ENCODE measurements at regions not wholly inside any gene's neighbourhood (a gene's known extent, or its start where the extent isn't known, plus 50 kb on each side); places are given as distances from the start of the nearest gene placed in this dataset.

- TF ChIP-seq, protein P1, sequence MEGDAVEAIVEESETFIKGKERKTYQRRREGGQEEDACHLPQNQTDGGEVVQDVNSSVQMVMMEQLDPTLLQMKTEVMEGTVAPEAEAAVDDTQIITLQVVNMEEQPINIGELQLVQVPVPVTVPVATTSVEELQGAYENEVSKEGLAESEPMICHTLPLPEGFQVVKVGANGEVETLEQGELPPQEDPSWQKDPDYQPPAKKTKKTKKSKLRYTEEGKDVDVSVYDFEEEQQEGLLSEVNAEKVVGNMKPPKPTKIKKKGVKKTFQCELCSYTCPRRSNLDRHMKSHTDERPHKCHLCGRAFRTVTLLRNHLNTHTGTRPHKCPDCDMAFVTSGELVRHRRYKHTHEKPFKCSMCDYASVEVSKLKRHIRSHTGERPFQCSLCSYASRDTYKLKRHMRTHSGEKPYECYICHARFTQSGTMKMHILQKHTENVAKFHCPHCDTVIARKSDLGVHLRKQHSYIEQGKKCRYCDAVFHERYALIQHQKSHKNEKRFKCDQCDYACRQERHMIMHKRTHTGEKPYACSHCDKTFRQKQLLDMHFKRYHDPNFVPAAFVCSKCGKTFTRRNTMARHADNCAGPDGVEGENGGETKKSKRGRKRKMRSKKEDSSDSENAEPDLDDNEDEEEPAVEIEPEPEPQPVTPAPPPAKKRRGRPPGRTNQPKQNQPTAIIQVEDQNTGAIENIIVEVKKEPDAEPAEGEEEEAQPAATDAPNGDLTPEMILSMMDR (optimal IDR thresholded peaks at IDR 0.05 in 1 of 3, IDR thresholded peaks at IDR 0.05 in 1 of 3, conservative IDR thresholded peaks at IDR 0.05 in 1 of 3; ENCODE audit: extremely low read depth in 1 of 3, insufficient read depth in 2 of 3, low read length in 3 of 3) = no peak
- TF ChIP-seq EZH2 (IDR thresholded peaks at IDR 0.05; ENCODE audit: low read length) = no peak
Observed at GRCh38 chr12:46959502-46959901, 119.9 kb upstream of the PCED1B start.
